Endothelial cell (in vitro differentiated cells): ENCODE measurements at regions not wholly inside any gene's neighbourhood (a gene's known extent, or its start where the extent isn't known, plus 50 kb on each side); places are given as distances from the start of the nearest gene placed in this dataset.

Source experiments
- DNase-seq: peaks from one replicate; pipeline ENCODE4 v3.0.0; 2021; ENCODE audit warnings: low spot score
- H3K27ac Mint-ChIP-seq: one replicate; pipeline ENCODE4 v1.8.0; 2021; ENCODE audit warnings: mixed read lengths, inconsistent platforms; ENCODE audit not compliant: unreplicated experiment
- H3K27me3 Mint-ChIP-seq: one replicate; pipeline ENCODE4 v1.8.0; 2021; ENCODE audit warnings: mild to moderate bottlenecking, moderate library complexity, mixed read lengths, inconsistent platforms; ENCODE audit not compliant: unreplicated experiment
- H3K36me3 Mint-ChIP-seq: one replicate; pipeline ENCODE4 v1.8.0; 2021; ENCODE audit warnings: mild to moderate bottlenecking, low read depth, mixed read lengths, inconsistent platforms; ENCODE audit not compliant: unreplicated experiment
- H3K4me1 Mint-ChIP-seq: one replicate; pipeline ENCODE4 v1.8.0; 2021; ENCODE audit warnings: mild to moderate bottlenecking, mixed read lengths, inconsistent platforms; ENCODE audit not compliant: unreplicated experiment
- H3K4me3 Mint-ChIP-seq: one replicate; pipeline ENCODE4 v1.8.0; 2021; ENCODE audit warnings: mild to moderate bottlenecking, mixed read lengths, inconsistent platforms; ENCODE audit not compliant: unreplicated experiment
- H3K9me3 Mint-ChIP-seq: one replicate; pipeline ENCODE4 v1.8.0; 2021; ENCODE audit warnings: mixed read lengths, inconsistent platforms; ENCODE audit not compliant: unreplicated experiment
- CTCF ChIP-seq: fragments of 200-600 bp; sonication (generic); IDR thresholded peaks from one replicate; pipeline ENCODE4 v1.5.0; 2021; ENCODE audit warnings: antibody characterized with exemption; ENCODE audit not compliant: unreplicated experiment

GRCh38 chr11:44409558-44410236, 99.8 kb upstream of the ALX4 start:
- H3K4me1 Mint-ChIP-seq, result no peaks in the 10 kb centered on the region
- TF ChIP-seq CTCF, result no peak
- H3K4me3 Mint-ChIP-seq, result no peak overlapping the region
- no peak for DNase-seq
- no peaks in the 10 kb centered on the region for H3K9me3 Mint-ChIP-seq
- H3K36me3 Mint-ChIP-seq, result no peaks in the 10 kb centered on the region
- H3K27ac Mint-ChIP-seq, result no peak overlapping the region
- H3K27me3 Mint-ChIP-seq, result peaks cover 3% of the 10 kb centered on the region

GRCh38 chr11:44416776-44417175, 106.8 kb upstream of the ALX4 start:
- Mint-ChIP-seq H3K4me1 (peaks cover under 1% of the 10 kb centered on the region), H3K9me3 (no peaks in the 10 kb centered on the region), H3K27me3 (peaks cover 3% of the 10 kb centered on the region), H3K36me3 (no peaks in the 10 kb centered on the region), H3K27ac (no peak overlapping the region), H3K4me3 (no peak overlapping the region)
- DNase-seq, result no peak
- TF ChIP-seq CTCF, result no peak

- no peaks in the 10 kb centered on the region for H3K36me3 Mint-ChIP-seq
- no peak for TF ChIP-seq CTCF
- H3K27ac Mint-ChIP-seq, result no peak overlapping the region
- H3K27me3 Mint-ChIP-seq, result peaks cover 3% of the 10 kb centered on the region
- peaks cover 4% of the 10 kb centered on the region for H3K4me1 Mint-ChIP-seq
- H3K4me3 Mint-ChIP-seq, result no peak overlapping the region
- DNase-seq, result no peak
- H3K9me3 Mint-ChIP-seq, result no peaks in the 10 kb centered on the region
Measured at GRCh38 chr11:44417731-44418455, 108.0 kb upstream of the ALX4 start.

- Mint-ChIP-seq H3K27ac (no peak overlapping the region), H3K27me3 (peaks cover 3% of the 10 kb centered on the region), H3K4me1 (peaks cover 4% of the 10 kb centered on the region), H3K36me3 (no peaks in the 10 kb centered on the region), H3K9me3 (no peaks in the 10 kb centered on the region), H3K4me3 (no peak overlapping the region)
- TF ChIP-seq CTCF, result no peak
- no peak for DNase-seq
Measured at GRCh38 chr11:44418456-44418830, 108.5 kb upstream of the ALX4 start.

- Mint-ChIP-seq H3K27me3 (peaks cover 3% of the 10 kb centered on the region), H3K4me1 (peaks cover 10% of the 10 kb centered on the region), H3K27ac (no peak overlapping the region), H3K4me3 (no peak overlapping the region), H3K36me3 (no peaks in the 10 kb centered on the region), H3K9me3 (no peaks in the 10 kb centered on the region)
- no peak for DNase-seq
- TF ChIP-seq CTCF, result no peak
Measured at GRCh38 chr11:44421090-44421675, 111.2 kb upstream of the ALX4 start.
